HuH-7 (cell line): ENCODE measurements at regions not wholly inside any gene's neighbourhood (a gene's known extent, or its start where the extent isn't known, plus 50 kb on each side); places are given as distances from the start of the nearest gene placed in this dataset.

Source experiments
- DNase-seq: peaks from one replicate; pipeline ENCODE4 v3.0.0; 2011; ENCODE audit warnings: low spot score

- no peak for DNase-seq
Measured at GRCh38 chr11:38282718-38283117, 1684.7 kb upstream of the RAG2 start.

DNA sequence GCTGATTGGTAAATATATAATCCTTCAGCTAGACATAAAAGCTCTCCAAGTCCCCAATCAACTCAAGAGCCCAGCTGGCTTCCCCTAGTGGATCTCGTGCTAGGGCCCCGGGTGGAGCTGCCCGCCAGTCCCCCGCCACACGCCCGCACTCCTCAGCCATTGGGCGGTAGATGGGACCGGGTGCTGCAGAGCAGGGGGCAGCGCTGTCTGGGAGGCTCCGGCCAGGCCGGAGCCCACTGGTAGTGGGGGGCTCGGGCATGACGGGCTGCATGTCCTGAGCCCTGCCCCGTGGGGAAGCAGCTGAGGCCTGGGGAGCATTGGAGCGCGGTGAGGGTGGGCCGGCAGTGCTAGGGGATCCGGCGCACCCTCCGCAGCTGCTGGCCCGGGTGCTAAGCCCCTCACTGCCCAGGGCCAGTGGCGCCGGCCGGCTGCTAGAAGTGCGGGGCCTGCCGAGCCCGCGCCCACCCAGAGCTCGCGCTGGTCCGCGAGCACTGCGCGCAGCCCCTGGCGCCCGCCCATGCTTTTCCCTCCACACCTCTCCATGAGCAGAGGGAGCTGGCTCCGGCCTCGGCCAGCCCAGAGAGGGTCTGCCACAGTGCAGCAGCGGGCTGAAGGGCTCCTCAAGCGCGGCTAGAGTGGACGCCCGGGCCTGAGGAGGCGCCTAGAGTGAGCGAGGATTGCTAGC, 1680.6 kb upstream of the RAG2 start:
- no peak for DNase-seq

DNA sequence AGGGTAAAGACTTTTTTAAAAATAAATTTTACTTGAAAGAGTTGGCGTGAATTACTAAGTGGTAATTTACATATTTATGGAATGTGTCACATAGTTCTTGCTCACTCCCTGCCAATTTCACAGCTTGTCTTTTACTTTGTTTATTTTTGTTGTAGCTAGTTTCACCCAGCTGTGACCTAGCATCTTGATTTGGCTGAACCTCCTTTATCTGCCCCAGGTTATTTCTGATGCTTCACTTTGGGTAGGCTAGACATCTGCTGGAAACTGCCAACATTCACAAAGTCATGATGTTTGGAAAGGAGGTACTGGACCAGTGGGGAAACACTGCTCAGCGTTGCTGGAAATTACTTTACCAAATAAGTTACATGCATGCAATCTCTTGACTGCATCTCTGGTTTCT, 1676.0 kb upstream of the RAG2 start:
- DNase-seq = no peak

GRCh38 chr11:38272376-38272775, 1674.3 kb upstream of the RAG2 start:
- no peak for DNase-seq

DNA sequence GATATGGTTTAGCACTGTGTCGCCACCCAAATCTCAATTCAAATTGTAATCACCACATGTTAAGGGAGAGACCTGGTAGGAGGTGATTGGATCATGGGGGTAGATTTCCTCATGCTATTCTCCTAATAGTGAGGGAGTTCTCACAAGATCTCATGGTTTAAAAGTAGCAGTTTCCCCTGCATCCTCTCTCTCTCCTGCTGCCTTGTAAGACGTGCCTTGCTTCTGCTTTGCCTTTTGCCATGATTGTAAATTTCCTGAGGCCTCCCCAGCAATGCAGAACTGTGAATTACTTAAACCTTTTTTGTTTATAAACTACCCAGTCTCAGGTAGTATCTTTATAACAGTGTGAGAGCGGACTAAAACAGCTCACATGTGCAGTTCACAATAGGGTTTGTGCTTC, 1668.7 kb upstream of the RAG2 start:
- DNase-seq = no peak

DNA sequence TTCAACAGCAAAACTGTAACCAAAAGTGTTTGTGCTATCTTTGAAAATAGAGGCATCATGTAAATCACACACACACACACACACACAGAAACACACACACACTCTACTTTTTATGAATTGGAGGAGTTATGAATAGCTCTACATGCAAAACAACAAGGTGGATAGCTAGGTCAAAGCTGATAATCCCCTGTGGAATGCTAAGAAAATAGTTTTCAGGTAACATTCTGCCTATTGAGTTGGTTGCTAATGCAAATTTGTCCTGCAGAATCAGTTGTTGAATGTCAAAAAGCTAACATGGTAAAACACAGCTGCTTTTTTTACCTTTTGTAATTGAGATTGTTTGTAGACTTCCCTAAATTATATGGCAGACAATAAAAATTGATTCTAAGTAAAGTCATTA, 1658.4 kb upstream of the RAG2 start:
- DNase-seq = no peak

DNA sequence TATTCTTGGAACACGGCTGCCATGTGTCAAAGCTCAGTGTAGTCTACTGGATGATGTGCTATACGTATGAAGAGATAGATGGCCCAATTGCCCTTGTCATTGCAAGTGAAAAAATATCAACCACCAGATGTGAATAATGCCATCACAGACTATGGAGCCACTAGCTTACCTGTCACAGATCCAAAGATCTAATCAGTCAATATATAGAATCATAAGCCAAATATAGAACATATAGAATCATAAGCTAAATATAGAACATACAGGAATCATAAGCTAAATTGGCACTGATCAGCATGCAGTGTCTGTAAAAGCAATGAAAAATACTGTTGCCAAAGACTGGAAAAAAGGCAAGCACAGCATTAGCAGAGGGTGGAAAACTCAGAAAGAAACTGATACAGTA, 1656.9 kb upstream of the RAG2 start:
- no peak for DNase-seq

- no peak for DNase-seq
Measured at GRCh38 chr11:38252620-38253019, 1654.6 kb upstream of the RAG2 start.

DNA sequence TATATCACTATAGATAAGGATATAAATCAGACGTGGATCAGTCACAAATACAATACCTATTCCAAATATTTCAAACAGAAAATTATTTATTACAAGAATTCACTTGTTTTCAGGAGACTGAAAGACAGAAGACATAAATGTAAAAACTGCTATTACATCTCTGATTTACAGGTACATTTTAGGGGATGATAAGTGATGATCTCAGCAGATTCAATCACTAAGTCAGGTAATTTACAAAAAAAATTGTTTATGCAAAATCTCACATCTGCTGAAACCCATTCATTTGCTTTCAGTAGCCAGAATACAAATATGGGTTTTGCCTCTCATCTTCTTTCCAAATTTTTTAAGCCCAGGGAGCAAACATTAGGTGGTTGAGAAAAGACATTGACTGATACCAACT, 1648.4 kb upstream of the RAG2 start:
- no peak for DNase-seq

GRCh38 chr11:38226684-38227083, 1628.6 kb upstream of the RAG2 start:
- DNase-seq = no peak

DNA sequence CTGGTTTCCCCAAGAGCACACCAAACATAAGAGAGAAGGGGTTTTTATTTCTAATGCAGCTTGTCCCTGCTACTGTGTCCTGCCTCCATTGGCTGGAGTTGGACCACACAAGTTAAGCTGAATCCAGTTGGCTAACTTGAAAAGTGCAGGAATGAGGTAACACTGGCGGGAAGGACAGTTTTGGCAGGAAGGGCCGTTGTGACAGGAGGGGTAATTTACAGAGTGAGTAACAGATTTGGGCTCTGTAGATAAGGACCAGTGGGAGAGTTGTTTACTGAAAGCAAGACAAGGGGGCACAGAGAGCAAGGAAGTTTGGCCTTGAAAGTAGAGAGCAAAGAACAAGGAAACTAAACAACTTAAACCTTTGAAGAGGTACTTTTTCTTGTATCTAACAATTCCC, 1623.3 kb upstream of the RAG2 start:
- DNase-seq = no peak

DNA sequence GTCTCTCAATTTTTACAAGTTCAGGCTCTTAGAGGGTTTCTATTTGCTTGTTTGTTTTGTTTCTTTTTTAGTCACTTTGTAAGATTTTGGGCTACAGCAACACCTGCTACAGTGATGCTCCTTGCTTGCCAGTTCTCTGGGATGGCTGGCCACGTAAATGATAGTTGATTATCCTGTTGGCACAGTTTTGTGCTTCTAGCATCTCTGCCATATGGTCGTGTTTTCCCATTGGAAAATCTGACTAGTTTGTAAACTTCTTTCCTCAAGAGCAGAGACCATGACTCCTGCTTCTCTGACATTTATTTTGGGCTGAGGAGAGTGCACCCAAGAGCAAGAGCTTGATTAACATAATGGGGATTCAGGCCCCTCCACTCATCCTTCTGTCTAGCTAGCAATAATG, 1621.6 kb upstream of the RAG2 start:
- no peak for DNase-seq

DNA sequence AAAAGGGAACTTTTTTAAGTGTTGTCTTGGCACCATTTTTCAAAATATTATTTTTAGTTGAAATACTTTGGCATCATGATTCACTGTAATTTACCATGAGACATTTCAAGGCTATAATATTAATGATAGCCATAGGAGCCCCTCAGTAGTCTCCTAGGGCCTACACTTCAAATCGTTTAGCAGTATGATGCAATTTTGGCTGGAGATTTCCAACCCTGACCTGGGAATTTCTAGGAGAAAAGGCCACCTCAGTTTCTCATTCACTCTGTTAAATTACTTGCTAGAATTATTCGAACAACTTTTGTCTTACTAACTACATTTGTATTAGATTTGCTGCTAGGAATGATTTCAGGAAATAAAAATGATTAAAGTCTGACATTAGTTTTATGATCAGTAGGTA, 1610.9 kb upstream of the RAG2 start:
- DNase-seq = no peak

GRCh38 chr11:38206663-38207062, 1608.6 kb upstream of the RAG2 start:
- no peak for DNase-seq

DNA sequence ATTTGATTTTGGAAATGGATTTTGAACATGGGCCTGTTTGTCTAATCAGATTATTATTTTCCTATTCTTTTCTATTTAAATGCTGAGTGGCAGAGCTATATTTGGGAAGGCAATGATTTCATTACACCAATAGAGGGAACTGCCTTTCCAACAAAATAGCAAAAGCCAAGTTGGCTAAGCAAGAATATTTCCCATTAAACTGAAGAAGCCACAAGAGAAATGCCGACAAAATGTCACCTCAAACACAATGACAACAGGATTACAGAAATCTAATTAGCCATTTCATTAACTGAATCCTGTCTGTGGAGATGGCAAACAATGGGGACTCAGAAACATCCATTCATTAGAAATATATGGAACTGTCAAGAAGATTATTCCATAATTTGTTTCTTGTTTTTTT, 1593.1 kb upstream of the RAG2 start:
- no peak for DNase-seq

DNA sequence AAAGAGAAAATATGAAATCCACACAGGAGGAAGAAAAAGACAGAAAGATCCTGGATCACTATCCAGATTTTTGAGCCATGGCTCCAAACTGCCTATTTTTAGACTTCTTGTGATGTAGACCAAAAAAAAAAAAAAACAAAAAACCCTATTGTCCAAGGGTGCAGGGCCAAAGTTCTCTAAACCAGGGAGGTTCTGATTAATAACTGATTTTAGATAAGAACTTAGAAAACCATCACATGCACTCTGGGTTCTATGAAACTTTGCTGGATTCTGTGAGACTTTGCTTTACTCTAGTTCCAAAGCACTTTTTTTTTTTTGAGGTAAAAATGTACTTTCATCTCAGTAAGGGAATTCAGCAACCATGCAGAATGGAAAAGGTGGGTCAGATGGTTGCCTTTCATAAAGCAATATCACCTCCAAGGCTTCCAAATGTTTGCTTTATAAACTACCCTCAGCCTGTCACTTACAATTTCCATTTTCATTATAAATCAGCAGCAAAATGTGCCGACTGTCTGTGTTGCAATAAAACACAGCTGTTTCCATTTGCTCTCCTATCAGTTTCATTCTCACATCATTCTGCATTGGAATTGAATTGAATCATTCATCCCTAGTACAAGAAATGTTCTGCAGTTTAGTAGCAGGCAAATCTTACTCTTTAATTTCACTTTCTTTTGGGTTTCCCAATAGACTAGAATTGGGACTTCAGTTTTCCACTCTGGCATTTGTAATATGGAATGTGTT, 1584.3 kb upstream of the RAG2 start:
- no peak for DNase-seq

DNA sequence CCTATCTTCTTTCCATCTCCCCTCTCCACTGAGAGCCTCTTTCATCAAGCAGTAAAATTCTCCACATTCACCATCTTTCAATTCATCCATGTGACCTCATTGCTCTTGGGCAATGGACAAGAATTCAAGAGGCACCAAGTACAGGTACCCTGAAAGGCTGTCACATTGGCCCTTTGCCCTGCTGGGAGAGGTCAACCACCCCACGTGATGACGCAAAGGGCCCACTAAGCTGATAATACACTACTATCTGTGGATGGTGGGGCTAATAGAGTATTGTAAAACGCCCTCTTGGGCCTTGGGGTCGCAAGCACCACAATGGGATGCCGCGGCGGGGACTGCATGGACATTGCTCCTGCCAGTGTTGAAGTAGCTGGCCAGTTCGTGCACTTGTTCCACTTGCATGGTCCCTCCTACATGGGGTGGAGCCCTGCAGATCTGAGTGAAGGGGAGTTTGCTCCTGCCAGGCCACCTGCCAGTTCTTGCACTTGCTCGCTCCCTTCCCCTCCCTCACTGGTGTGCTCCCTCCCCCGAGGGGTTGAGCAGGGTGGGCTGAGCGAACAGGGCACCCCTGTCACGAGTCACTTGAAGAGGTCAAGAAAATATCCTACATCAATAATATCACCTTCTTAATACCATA, 1578.8 kb upstream of the RAG2 start:
- DNase-seq = no peak

DNA sequence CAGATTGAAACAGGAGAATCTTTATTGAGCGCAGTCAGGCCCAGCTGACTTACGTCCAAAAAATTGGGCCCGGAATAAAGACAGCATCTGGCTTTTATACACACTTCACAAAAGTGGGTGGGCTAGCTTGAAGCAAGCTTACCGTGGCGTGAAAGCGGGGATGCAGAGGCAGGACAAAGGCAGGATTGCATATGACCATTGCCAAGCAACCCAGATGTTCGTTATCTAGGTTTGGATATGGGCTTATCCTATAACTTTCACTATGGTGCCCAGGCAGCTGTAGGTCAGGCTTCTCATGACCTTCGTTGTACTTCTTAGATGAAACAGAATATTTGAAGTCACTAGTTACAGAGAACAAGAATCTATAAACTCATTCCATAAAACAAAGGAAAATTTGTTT, 1575.6 kb upstream of the RAG2 start:
- no peak for DNase-seq

DNA sequence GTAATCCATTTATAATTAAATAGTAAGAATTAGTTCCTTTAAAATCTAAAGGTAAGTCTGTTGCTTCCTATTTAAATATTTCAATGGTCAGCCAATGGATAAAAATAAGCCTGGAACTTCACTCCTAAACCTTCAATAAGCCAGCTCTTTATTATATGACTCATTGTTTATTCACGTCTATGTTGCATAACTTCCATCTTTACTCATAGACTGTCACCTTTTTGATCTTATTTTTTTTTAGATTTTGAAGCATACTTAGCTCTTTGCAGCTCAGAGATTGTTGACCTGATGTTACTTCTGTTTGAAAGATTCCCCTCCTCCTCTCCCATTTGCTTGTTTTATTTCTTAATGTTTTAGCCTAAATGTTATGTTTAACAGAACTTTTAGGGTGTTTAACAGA, 1571.2 kb upstream of the RAG2 start:
- no peak for DNase-seq

DNA sequence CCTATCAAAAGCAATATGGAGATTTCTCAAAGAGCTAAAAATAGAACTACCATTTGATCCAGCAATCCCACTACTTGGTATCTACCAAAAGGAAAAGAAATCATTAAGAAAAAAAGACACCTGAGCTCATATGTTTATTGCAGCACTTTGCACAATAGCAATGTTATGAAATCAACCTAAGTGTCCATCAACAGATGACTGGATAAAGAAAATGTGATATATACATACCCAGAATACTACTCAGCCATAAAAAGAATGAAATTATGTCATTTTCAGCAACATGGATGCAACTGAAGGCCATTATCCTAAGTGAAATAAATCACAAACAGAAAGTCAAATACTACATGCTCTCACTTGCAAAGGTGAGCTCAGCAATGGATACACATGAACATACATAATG, 1565.5 kb upstream of the RAG2 start:
- DNase-seq = no peak

- DNase-seq = no peak
Measured at GRCh38 chr11:38160433-38160832, 1562.4 kb upstream of the RAG2 start.

GRCh38 chr11:38159038-38159437, 1561.0 kb upstream of the RAG2 start:
- DNase-seq = no peak

DNA sequence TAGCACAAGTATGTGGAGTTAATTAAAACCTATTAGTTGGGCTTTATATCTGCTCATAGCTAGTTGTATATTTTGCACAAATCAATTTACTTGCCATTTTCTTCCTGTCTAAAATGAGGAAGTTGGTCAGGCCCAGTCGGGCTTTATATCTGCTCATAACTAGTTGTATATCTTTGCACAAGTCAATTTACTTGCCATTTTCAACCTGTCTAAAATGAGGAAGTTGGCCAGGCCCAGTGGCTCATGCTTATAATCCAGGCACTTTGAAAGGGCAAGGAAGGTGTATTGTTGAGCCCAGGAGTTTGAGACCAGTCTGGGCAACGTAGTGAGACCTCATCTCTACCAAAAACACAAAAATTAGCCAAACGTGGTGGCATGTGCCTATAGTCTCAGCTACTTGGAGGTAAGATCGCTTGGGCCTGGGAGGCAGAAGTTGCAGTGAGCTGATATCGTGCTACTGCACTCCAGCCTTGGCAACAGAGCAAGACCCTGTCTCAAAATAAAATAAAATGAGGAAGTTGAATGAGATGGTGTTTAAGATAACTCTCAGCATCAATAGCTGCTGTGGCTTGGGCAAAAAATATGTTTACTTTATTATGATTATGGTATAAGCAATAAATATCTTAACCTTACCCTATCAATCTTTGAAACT, 1558.6 kb upstream of the RAG2 start:
- no peak for DNase-seq
